OCI-LY7 (cell line): ENCODE measurements at regions not wholly inside any gene's neighbourhood (a gene's known extent, or its start where the extent isn't known, plus 50 kb on each side); places are given as distances from the start of the nearest gene placed in this dataset.

Experiments
- BruUV-seq: library from RNA; stranded (reverse); fragments of 400-500 nt; replicated peaks from 2 replicates; lab custom pipeline; 2021; lab: Mats Ljungman, UMichigan
- CTCF ChIA-PET: fragments of 300-600 bp; sonication (Branson Sonifier 250); formaldehyde crosslinking; loops from one replicate; lab custom pipeline; 2022; ENCODE audit warnings: antibody characterized with exemption; ENCODE audit not compliant: unreplicated experiment; lab: Charles Lee
- POLR2A ChIA-PET: fragments of 300-600 bp; sonication (Branson Sonifier 250); formaldehyde crosslinking; loops from one replicate; lab custom pipeline; 2022; ENCODE audit warnings: antibody characterized with exemption; lab: Charles Lee
- DNase-seq: peaks from one replicate; pipeline ENCODE4 v3.0.0-alpha.2; 2015; ENCODE audit warnings: low spot score
- H2AFZ ChIP-seq: fragments of 200-600 bp; sonication (generic), shearing (Covaris generic); 2 replicates; pipeline ENCODE4 v1.6.1; 2014; ENCODE audit warnings: mild to moderate bottlenecking, antibody characterized with exemption, low read length, moderate library complexity
- H3K27ac ChIP-seq: fragments of 200-600 bp; sonication (generic); 2 replicates; pipeline ENCODE4 v1.5.1; 2014; ENCODE audit warnings: mixed run types, low read depth, mild to moderate bottlenecking, moderate library complexity, low read length, inconsistent platforms; ENCODE audit not compliant: poor library complexity, severe bottlenecking
- H3K36me3 ChIP-seq: fragments of 200-600 bp; sonication (generic); 2 replicates; pipeline ENCODE4 v1.6.1; 2014; ENCODE audit warnings: mild to moderate bottlenecking, antibody characterized with exemption, low read length, moderate library complexity, mixed read lengths; ENCODE audit not compliant: insufficient read depth
- H3K4me1 ChIP-seq: fragments of 200-600 bp; sonication (generic); 2 replicates; pipeline ENCODE4 v1.5.1; 2014; ENCODE audit warnings: mild to moderate bottlenecking, low read length; ENCODE audit not compliant: insufficient read depth, poor library complexity, severe bottlenecking
- H3K4me2 ChIP-seq: fragments of 200-600 bp; sonication (generic); 2 replicates; pipeline ENCODE4 v1.6.1; 2014; ENCODE audit warnings: mild to moderate bottlenecking, low read length
- H3K4me3 ChIP-seq: fragments of 200-600 bp; sonication (generic); 2 replicates; pipeline ENCODE4 v1.5.1; 2014; ENCODE audit warnings: mild to moderate bottlenecking, low read depth, low read length; ENCODE audit not compliant: poor library complexity, severe bottlenecking
- H3K79me2 ChIP-seq: fragments of 200-600 bp; sonication (generic); 2 replicates; pipeline ENCODE4 v1.6.1; 2016; ENCODE audit warnings: low read depth, mild to moderate bottlenecking, low read length, moderate library complexity, mixed read lengths; ENCODE audit not compliant: insufficient read depth
- H3K9me2 ChIP-seq: fragments of 200-600 bp; sonication (generic); 2 replicates; pipeline ENCODE4 v1.6.1; 2016; ENCODE audit warnings: mild to moderate bottlenecking, low read length, mixed read lengths; ENCODE audit not compliant: insufficient read depth
- H3K9me3 ChIP-seq: fragments of 200-600 bp; sonication (generic); 2 replicates; pipeline ENCODE4 v1.6.1; 2014; ENCODE audit warnings: mild to moderate bottlenecking, mixed run types, low read length, mixed read lengths
- H4K20me1 ChIP-seq: fragments of 200-600 bp; sonication (generic); 2 replicates; pipeline ENCODE4 v1.6.1; 2014; ENCODE audit warnings: mild to moderate bottlenecking, antibody characterized with exemption, low read length, moderate library complexity, mixed read lengths; ENCODE audit not compliant: insufficient read depth
- EZH2phosphoT487 ChIP-seq: fragments of 200-600 bp; sonication (generic); IDR thresholded peaks from 2 replicates; pipeline ENCODE4 v1.6.1; 2018; ENCODE audit warnings: low read depth, borderline replicate concordance, mild to moderate bottlenecking, mixed run types, antibody characterized with exemption, low read length, moderate library complexity, mixed read lengths
- intact Hi-C: fragments of 100-400 bp; cut with micrococcal nuclease; formaldehyde crosslinking; loops from one replicate; pipeline ENCODE4 v1.10.0; 2022; ENCODE audit not compliant: unreplicated experiment
- TF ChIP-seq, protein P1 (sequence below): fragments of 200-600 bp; sonication (generic); conservative IDR thresholded peaks from 2 replicates; pipeline ENCODE4 v1.5.1; 2014; ENCODE audit warnings: mild to moderate bottlenecking, antibody characterized with exemption, low read length, moderate library complexity, mixed read lengths

- H3K27ac ChIP-seq = no peak overlapping the region
- no TSS peak for BruUV-seq
- POLR2A ChIA-PET = no interaction called here
- no peak overlapping the region for H2AFZ ChIP-seq
- intact Hi-C loops = no loop called here
- H3K79me2 ChIP-seq = no peaks in the 10 kb centered on the region
- H3K4me2 ChIP-seq = no peak overlapping the region
- H3K36me3 ChIP-seq = no peaks in the 10 kb centered on the region
- CTCF ChIA-PET = no interaction called here
- TF ChIP-seq, protein P1, sequence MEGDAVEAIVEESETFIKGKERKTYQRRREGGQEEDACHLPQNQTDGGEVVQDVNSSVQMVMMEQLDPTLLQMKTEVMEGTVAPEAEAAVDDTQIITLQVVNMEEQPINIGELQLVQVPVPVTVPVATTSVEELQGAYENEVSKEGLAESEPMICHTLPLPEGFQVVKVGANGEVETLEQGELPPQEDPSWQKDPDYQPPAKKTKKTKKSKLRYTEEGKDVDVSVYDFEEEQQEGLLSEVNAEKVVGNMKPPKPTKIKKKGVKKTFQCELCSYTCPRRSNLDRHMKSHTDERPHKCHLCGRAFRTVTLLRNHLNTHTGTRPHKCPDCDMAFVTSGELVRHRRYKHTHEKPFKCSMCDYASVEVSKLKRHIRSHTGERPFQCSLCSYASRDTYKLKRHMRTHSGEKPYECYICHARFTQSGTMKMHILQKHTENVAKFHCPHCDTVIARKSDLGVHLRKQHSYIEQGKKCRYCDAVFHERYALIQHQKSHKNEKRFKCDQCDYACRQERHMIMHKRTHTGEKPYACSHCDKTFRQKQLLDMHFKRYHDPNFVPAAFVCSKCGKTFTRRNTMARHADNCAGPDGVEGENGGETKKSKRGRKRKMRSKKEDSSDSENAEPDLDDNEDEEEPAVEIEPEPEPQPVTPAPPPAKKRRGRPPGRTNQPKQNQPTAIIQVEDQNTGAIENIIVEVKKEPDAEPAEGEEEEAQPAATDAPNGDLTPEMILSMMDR = no peak
- no peak for TF ChIP-seq EZH2phosphoT487
- H3K9me3 ChIP-seq = no peaks in the 10 kb centered on the region
- H4K20me1 ChIP-seq = no peaks in the 10 kb centered on the region
- no peaks in the 10 kb centered on the region for H3K4me1 ChIP-seq
- DNase-seq = no peak
- H3K9me2 ChIP-seq = no peaks in the 10 kb centered on the region
- H3K4me3 ChIP-seq = no peak overlapping the region
Measured at GRCh38 chr20:39778847-39779604, 816.9 kb downstream of the DHX35 start.

DNA sequence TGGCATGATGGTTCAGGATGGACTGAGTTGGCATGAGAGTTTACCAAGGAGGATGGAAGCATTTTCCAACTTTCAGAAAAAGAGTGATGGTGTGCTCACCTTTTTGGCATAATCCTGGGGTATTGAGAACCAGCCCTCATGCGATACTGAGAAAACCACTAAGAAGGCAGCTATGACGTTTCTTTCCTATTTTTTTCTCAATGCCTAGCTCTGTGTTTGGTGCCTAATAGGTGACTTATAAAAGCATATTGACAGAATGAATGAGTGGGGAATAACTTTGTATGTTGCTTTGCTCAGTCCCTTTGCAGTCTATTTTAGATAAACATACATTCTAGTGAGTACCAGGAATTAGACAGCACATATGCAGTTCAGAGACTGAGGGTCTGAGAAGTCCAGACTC is 816.3 kb downstream of the DHX35 start:
- no TSS peak for BruUV-seq
- ChIA-PET CTCF (no interaction called here), POLR2A (no interaction called here)
- Histone ChIP-seq H3K4me3 (no peak overlapping the region), H3K79me2 (no peaks in the 10 kb centered on the region), H3K27ac (no peak overlapping the region), H2AFZ (no peak overlapping the region), H3K36me3 (no peaks in the 10 kb centered on the region), H4K20me1 (no peaks in the 10 kb centered on the region), H3K9me2 (no peaks in the 10 kb centered on the region), H3K4me1 (no peaks in the 10 kb centered on the region), H3K4me2 (no peak overlapping the region), H3K9me3 (no peaks in the 10 kb centered on the region)
- TF ChIP-seq, protein P1 = no peak
- no peak for TF ChIP-seq EZH2phosphoT487
- no peak for DNase-seq
- intact Hi-C loops = no loop called here

GRCh38 chr20:39777610-39778009 is 815.5 kb downstream of the DHX35 start:
- H3K9me2 ChIP-seq = no peaks in the 10 kb centered on the region
- intact Hi-C loops = no loop called here
- H4K20me1 ChIP-seq = no peaks in the 10 kb centered on the region
- ChIA-PET CTCF (no interaction called here), POLR2A (no interaction called here)
- DNase-seq = no peak
- H3K9me3 ChIP-seq = no peaks in the 10 kb centered on the region
- no peak overlapping the region for H3K4me2 ChIP-seq
- H3K27ac ChIP-seq = no peak overlapping the region
- no peaks in the 10 kb centered on the region for H3K4me1 ChIP-seq
- H2AFZ ChIP-seq = no peak overlapping the region
- TF ChIP-seq EZH2phosphoT487 = no peak
- TF ChIP-seq, protein P1 = no peak
- no peaks in the 10 kb centered on the region for H3K36me3 ChIP-seq
- H3K4me3 ChIP-seq = no peak overlapping the region
- no peaks in the 10 kb centered on the region for H3K79me2 ChIP-seq
- no TSS peak for BruUV-seq
